Glomerular endothelial cell (primary cell): ENCODE measurements at regions not wholly inside any gene's neighbourhood (a gene's known extent, or its start where the extent isn't known, plus 50 kb on each side); places are given as distances from the start of the nearest gene placed in this dataset.
"Not testable (repeated sequence)": the region's sequence is repeated elsewhere in the genome, so short reads cannot be mapped to it uniquely, and the experiment has no call there.

Experiments used
- DNase-seq: peaks from one replicate; pipeline ENCODE4 v3.0.0-alpha.2; 2011; ENCODE audit warnings: low read depth, low spot score; ENCODE audit errors: extremely low read depth

DNA sequence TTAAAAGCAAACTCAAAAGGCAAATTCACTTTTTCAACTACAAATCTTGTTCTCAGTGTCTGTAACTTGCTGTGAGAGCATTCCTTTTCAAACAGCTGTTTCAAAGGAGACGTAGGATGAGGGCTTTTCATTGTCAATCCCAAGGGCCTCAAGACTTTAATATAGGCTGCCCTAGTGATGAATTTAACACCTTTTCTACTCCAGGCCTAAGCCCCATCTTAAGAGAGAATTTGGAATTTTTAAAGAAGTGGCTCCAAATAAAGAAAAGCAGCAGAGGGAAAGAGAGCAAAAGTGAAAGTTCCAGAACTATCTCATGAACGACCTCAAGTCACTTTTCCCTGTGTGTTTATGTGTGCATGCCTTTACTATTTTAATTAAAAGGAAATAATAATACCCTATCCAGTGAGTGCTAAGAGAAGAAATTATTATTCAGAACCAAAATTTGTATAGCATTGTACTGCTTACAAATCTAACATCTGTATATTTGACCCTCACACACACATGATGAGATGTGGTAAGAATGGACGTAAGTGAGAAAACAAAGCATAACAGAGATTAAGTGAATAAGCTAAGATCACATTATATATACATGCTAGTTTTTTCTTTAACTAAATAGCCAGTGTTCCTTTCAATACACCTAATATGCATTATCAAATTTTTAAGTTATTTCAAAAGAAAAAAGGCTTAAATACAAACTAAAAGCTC is 196.4 kb downstream of the VGLL3 start:
- no peak for DNase-seq

DNA sequence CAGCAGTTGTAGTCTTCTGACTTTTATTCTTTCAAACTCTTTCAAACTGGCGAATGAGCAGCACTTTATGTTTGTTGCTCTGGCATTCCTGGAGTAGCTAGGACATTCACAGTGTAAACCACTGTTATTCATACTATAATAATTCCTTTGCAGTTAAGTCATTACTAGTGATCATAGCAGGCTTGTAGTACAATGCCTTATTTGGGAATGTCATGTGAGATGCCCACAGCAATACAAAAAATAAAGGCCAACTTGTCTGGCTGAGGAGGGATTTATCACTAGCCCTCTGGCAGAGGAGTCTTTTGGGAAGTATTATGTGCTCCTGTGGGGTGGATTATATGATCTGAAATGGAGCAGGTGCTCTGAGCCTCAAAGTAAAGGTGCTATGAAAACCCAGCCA is 197.2 kb downstream of the VGLL3 start:
- DNase-seq = no peak

GRCh38 chr3:86792316-86792715 is 198.6 kb downstream of the VGLL3 start:
- DNase-seq = no peak

DNA sequence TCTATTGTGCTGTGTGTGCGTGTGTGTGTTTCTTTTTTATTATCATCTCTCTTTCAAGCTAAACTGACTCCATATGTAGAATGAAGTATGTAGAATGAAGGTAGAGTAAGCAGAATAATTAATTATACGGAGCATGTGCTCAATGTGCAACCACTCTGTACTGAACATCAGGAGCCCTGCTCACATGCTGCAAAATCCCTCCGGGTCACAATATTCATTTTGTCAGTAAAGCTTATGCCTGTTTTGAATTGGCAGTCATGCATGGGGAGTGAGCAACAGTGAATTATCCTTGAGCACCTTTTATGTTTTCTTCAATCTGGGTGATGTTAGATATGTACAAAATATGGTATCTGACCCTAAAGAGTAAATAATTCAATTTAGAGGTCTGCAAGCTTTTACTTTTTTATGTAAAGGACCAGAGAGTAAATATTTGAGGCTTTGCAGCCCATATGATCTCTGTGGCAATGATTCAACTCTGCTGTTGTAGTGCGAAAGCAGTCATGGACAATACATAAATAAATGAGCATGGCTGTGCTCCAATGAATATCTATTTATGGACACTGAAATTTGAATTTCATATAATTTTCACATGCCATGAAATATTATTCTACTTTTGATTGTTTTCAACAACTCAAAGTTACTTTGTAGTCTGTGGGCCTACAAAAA is 199.9 kb downstream of the VGLL3 start:
- DNase-seq = no peak

DNA sequence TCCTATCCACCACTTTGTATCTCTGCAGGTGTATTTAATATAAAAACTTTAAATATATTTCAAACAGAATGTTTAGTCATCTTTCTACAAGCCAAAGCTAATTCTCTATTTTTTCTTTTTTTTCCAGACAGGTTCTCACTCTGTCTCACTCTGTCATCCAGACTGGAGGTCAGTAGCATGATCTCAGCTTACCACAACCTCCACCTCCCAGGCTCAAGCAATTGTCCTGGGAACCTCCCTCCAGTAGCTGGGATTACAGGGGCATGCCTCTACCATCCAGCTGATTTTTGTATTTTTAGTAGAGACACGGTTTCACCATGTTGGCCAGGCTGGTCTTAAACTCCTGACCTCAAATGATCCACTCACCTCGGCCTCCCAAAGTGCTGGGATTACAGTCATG is 202.6 kb downstream of the VGLL3 start:
- no peak for DNase-seq

GRCh38 chr3:86787091-86787490 is 203.9 kb downstream of the VGLL3 start:
- DNase-seq = no peak

- no peak for DNase-seq
These were observed 205.6 kb downstream of the VGLL3 start for GRCh38 chr3:86785386-86785785.

DNA sequence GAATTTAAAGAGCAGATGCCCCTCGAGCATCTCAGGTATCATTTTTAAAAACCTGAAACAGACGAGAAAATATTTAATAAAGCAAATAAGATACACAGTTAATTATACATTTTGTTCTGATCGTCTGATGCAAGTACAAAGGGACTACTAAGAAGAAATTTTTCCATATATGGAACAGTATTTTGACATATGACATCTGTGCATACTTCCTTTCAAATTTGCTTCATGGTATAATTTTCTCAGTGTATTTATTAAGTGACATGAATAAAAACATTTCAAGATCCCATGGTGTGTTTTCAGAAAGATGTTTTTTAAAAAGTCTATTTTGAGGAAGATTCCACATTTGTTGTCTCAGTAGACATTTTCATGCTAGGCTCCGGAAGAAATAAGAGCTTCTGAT is 208.1 kb downstream of the VGLL3 start:
- DNase-seq = no peak

DNA sequence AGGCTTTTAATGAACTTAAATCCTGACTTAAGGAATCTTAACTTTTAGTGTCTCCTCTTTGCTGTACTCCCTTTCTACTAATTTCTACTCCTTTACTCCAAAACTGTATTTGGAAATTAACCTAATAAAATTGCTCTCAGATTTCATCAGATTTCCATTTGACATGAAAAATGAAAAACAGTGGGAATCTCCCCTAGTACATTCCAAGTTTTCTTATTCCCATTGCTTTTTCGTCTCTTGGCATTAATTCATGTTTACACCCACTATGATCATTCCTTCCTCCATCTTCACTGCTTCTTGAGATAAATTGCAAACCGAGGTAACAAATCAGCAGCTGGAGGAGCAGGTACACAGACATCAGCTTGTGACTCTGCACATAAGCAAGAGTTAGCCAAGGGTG is 208.7 kb downstream of the VGLL3 start:
- DNase-seq = no peak

DNA sequence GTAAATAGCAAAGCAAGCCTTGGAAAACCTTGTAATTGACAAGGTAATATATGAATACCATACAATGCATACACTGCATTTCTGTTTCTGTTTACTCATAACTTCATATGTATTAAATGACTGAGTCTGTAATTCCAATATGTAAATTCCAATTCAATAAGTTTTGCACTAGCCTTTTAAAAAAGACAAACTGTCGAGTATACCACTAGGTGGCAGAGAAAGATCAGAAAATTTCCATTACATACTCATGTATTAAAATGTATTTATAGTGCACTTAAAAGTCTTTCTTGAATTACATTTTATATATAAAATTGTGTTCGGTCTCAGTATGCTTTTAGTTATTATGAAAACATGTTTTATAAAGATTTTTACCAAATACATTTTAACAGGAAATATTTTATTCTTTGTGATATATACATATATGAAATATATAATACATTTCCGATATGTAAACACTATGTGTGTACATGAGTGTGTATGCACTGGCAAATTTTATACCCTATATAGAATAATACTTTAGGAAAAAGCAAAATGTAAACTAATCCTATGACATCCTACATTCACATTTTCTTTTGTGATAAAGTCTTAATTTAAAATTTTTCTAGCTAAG is 216.8 kb downstream of the VGLL3 start:
- DNase-seq = no peak

GRCh38 chr3:86772699-86773098 is 218.2 kb downstream of the VGLL3 start:
- no peak for DNase-seq

GRCh38 chr3:86771741-86772512 is 219.0 kb downstream of the VGLL3 start:
- DNase-seq = no peak

- no peak for DNase-seq
These were observed 224.6 kb downstream of the VGLL3 start for GRCh38 chr3:86766331-86766730.

- DNase-seq = not testable (repeated sequence)
These were observed 233.4 kb downstream of the VGLL3 start for GRCh38 chr3:86757322-86758179.

- DNase-seq = no peak
These were observed 242.9 kb downstream of the VGLL3 start for GRCh38 chr3:86748015-86748414.

GRCh38 chr3:86744051-86744450 is 246.9 kb downstream of the VGLL3 start:
- DNase-seq = no peak

DNA sequence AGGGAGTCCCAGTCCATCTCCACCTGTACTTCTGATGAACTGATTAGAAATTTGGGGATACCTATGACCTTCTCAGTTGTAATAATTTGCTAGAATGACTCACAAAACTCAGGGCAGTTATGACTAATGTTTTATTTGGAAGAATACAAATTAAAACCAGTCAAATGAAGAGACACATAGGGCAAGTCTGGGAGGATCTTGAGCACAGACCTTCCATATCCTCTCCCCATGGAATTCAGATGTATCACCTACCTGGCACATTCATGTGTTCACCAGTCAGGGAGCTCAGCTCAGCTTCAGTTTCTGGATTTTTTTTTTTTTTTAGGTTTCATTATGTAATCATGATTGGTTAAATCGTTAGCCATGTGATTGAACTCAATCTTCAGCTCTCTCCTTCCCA is 247.7 kb downstream of the VGLL3 start:
- no peak for DNase-seq

DNA sequence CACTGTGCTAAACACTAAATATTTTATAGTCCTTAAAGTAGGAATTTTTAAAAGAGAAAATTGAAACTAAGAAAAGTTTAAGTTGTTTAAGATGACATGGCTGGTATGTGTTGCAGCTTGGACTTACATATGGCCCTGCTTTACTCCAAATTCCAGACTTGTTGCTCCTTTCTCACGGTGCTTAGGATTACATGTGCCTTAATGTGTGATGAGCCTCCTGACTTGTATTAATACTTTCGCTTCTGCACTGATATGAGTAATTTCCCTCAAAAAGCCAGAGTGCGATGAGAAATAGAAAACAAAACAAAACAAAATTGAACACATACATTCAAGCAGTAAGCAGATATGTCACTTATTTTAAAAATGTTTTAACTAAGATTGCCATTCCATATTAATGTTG is 250.2 kb downstream of the VGLL3 start:
- DNase-seq = no peak

DNA sequence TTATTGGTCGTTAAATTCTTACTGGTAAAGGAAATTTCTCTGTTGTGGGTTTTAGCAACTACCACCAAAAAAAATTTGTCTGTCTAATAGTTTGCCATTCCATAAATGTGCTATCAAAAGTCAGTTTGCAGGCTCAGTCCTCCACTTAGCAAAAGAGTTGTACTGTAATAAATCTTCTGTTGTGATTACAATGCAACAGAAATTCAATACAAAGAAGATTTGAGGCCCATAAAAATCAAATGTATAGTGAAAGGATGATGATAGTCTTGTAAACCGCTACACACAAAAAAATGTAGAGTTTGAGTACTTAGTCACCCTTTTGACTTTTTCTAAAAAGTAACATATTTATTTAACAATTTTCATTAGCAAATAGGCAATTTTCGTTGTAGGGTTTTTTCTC is 251.7 kb downstream of the VGLL3 start:
- no peak for DNase-seq

GRCh38 chr3:86738684-86739083 is 252.3 kb downstream of the VGLL3 start:
- no peak for DNase-seq

DNA sequence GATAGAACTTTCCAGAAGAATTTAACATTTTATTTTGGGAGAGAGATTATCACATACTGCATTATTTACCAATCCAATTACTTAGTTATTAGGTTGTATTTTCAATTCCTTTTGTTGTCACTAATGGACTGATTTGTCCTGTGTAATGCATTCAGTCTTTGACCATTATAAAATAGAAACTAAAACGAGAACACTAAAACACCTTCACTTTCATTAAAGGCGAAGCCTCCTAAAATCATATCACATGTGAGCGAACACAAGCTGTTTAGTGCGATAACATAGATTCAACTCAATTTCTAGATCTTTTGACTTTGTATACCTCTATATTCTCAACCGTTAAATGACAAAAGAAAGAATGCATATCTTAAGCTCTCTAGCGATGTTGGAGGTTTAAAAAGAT is 253.4 kb downstream of the VGLL3 start:
- no peak for DNase-seq
